ENCODE measurements at regions not wholly inside any gene's neighbourhood (a gene's known extent, or its start where the extent isn't known, plus 50 kb on each side); places are given as distances from the start of the nearest gene placed in this dataset.

- Mint-ChIP-seq H3K4me3 (no peak overlapping the region), H3K9me3 (no peaks in the 10 kb centered on the region), H3K27ac (no peak overlapping the region), H3K27me3 (ENCODE audit: low read depth) (peaks cover 4% of the 10 kb centered on the region), H3K36me3 (ENCODE audit: low read depth) (no peaks in the 10 kb centered on the region), H3K4me1 (ENCODE audit: low read depth) (peaks cover 2% of the 10 kb centered on the region)
- intact Hi-C loops (cut with micrococcal nuclease) = no loop called here
- CTCF ChIA-PET = no interaction called here
- no peak for DNase-seq
These were observed 229.2 kb downstream of the SPTSSA start for GRCh38 chr14:34232790-34233189.

DNA sequence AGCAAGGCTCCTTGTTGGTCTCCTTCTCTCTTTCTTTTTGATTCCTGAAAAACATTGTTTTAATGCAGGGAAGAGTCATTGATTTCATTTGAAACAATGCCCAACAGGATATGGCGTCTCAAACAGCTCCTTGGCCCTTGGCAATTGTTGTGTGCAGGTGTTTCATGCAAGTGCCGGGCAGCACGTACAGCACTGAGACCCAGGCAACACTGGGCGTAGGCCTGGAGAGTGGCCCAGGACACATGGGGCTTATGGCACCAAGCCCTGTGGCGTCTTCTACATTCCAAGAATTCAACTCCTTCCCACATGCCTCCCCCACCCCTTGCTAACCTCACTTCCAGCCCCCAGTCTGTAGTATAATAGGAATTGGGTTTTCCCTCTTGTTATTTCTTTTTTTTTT is 230.4 kb downstream of the SPTSSA start:
- H3K36me3 Mint-ChIP-seq (ENCODE audit: low read depth) = no peaks in the 10 kb centered on the region
- peaks cover 3% of the 10 kb centered on the region for H3K4me1 Mint-ChIP-seq (ENCODE audit: low read depth)
- no peak overlapping the region for H3K4me3 Mint-ChIP-seq
- no peaks in the 10 kb centered on the region for H3K9me3 Mint-ChIP-seq
- CTCF ChIA-PET = interaction anchor here (0.6 kb wide), 1 partner anchor 10 kb away, joined by 3 read pairs; no protein-coding TSS in a partner anchor
- DNase-seq = no peak
- H3K27me3 Mint-ChIP-seq (ENCODE audit: low read depth) = peaks cover 4% of the 10 kb centered on the region
- H3K27ac Mint-ChIP-seq = no peak overlapping the region
- intact Hi-C loops (cut with micrococcal nuclease) = no loop called here

DNA sequence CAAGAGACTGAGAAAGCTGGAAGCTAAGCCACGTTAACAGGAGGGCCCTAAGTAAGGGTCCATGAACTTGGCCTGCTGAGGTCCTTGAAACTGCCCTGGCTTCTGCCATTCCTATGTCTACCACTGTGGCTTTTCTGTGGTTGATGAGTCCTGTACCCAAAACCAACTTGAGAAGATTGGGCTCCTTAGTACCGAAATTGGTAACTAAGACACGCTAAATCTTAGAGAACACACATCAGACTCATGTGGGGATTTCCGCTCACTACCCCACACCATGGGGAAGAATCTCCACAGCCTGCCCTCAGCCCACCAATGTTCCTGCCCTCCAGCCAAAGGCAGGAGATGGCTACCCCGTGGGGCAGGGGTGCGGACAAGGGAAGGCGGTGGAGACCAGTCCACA is 232.9 kb downstream of the SPTSSA start:
- Mint-ChIP-seq H3K4me1 (ENCODE audit: low read depth) (peaks cover 3% of the 10 kb centered on the region), H3K27ac (no peak overlapping the region), H3K9me3 (no peaks in the 10 kb centered on the region), H3K4me3 (no peak overlapping the region), H3K27me3 (ENCODE audit: low read depth) (peaks cover 4% of the 10 kb centered on the region), H3K36me3 (ENCODE audit: low read depth) (no peaks in the 10 kb centered on the region)
- CTCF ChIA-PET = interaction anchor here (0.6 to 2.2 kb wide), 8 partner anchors 11 to 389 kb away, joined by 3 to 11 read pairs (median 4); no protein-coding TSS in a partner anchor
- intact Hi-C loops (cut with micrococcal nuclease) = loop anchor here (2.0 to 10.0 kb wide), 5 partner anchors 73 to 1652 kb away; partner anchors contain the start of gene EGLN3
- no peak for DNase-seq

- CTCF ChIA-PET = interaction anchor here (0.6 to 2.2 kb wide), 17 partner anchors 11 to 482 kb away, joined by 3 to 11 read pairs (median 3); no protein-coding TSS in a partner anchor
- intact Hi-C loops (cut with micrococcal nuclease) = loop anchor here (1.0 to 10.0 kb wide), 6 partner anchors 74 to 1652 kb away; partner anchors contain the start of gene EGLN3
- no peak for DNase-seq
- Mint-ChIP-seq H3K36me3 (ENCODE audit: low read depth) (no peaks in the 10 kb centered on the region), H3K27me3 (ENCODE audit: low read depth) (peaks cover 4% of the 10 kb centered on the region), H3K9me3 (no peaks in the 10 kb centered on the region), H3K27ac (no peak overlapping the region), H3K4me1 (ENCODE audit: low read depth) (peaks cover 3% of the 10 kb centered on the region), H3K4me3 (no peak overlapping the region)
These were observed 233.4 kb downstream of the SPTSSA start for GRCh38 chr14:34228650-34228976.

- Mint-ChIP-seq H3K27ac (no peak overlapping the region), H3K4me3 (no peak overlapping the region), H3K4me1 (ENCODE audit: low read depth) (peaks cover 3% of the 10 kb centered on the region), H3K9me3 (no peaks in the 10 kb centered on the region), H3K36me3 (ENCODE audit: low read depth) (no peaks in the 10 kb centered on the region), H3K27me3 (ENCODE audit: low read depth) (peaks cover 4% of the 10 kb centered on the region)
- intact Hi-C loops (cut with micrococcal nuclease) = loop anchor here (1.0 to 10.0 kb wide), 6 partner anchors 74 to 1651 kb away; partner anchors contain the start of gene EGLN3
- CTCF ChIA-PET = interaction anchor here (0.6 to 2.2 kb wide), 17 partner anchors 12 to 483 kb away, joined by 3 to 11 read pairs (median 3); no protein-coding TSS in a partner anchor
- DNase-seq = peak; percentile 71
These were observed 234.0 kb downstream of the SPTSSA start for GRCh38 chr14:34227834-34228649.

DNA sequence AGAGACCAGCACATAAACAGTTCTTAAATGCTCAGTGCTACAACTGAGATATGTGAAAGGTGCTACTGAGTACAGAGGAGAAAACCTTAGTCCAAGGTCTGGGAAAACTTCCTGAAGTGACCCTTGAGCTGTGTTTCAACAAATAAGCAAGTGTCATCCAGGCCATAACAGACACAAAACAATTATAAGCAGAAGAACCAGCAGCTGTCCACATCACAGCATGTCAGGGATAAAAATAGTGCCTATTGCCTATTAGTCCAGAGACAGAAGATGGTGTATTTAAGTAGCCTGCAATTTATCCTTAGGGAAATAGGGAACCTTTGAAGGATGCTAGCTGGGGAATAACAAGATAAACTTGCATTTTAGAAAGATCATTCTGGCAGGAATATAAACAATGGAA is 237.8 kb downstream of the SPTSSA start:
- H3K27me3 Mint-ChIP-seq (ENCODE audit: low read depth) = peaks cover 4% of the 10 kb centered on the region
- intact Hi-C loops (cut with micrococcal nuclease) = loop anchor here (10.0 kb wide), 2 partner anchors 269 to 1509 kb away; partner anchors contain the start of gene EGLN3
- CTCF ChIA-PET = interaction anchor here (0.5 to 1.3 kb wide), 4 partner anchors 8 to 431 kb away, joined by 3 to 5 read pairs (median 3); no protein-coding TSS in a partner anchor

GRCh38 chr14:34223373-34224148 is 238.5 kb downstream of the SPTSSA start:
- intact Hi-C loops (cut with micrococcal nuclease) = loop anchor here (10.0 kb wide), 2 partner anchors 269 to 1509 kb away; partner anchors contain the start of gene EGLN3
- H3K27ac Mint-ChIP-seq = no peak overlapping the region
- H3K27me3 Mint-ChIP-seq (ENCODE audit: low read depth) = peaks cover 4% of the 10 kb centered on the region
- no peak for DNase-seq
- no peaks in the 10 kb centered on the region for H3K9me3 Mint-ChIP-seq
- peaks cover 7% of the 10 kb centered on the region for H3K4me1 Mint-ChIP-seq (ENCODE audit: low read depth)
- H3K36me3 Mint-ChIP-seq (ENCODE audit: low read depth) = no peaks in the 10 kb centered on the region
- CTCF ChIA-PET = interaction anchor here (0.5 to 1.3 kb wide), 5 partner anchors 7 to 431 kb away, joined by 3 to 5 read pairs (median 3); no protein-coding TSS in a partner anchor
- no peak overlapping the region for H3K4me3 Mint-ChIP-seq

More for the DNA sequence above, 237.8 kb downstream of the SPTSSA start:
- no peak for DNase-seq
- Mint-ChIP-seq H3K4me1 (ENCODE audit: low read depth) (peaks cover 7% of the 10 kb centered on the region), H3K36me3 (ENCODE audit: low read depth) (no peaks in the 10 kb centered on the region), H3K4me3 (no peak overlapping the region), H3K27ac (no peak overlapping the region), H3K9me3 (no peaks in the 10 kb centered on the region)

DNA sequence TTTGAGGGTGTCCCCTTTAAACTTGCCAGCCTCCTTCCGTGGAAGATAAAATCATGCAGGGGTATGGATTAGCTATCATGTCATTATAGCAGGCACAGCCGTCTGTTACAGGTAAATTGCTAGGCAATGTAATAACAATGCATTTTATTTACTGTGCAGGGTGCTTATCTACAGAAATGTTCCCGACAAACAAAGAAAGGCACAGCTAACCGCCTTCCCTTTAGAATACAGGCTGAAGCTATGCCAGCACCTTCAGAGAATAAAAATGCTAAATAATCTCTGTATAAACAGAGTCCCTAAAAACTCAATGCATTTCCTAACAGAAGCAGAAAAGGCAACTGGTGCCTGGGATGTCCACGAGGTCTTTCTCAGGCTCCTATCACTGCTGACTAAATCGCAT is 239.2 kb downstream of the SPTSSA start:
- intact Hi-C loops (cut with micrococcal nuclease) = loop anchor here (10.0 kb wide), 2 partner anchors 268 to 1508 kb away; partner anchors contain the start of gene EGLN3
- CTCF ChIA-PET = interaction anchor here (1.7 kb wide), 1 partner anchor 100 kb away, joined by 4 read pairs; no protein-coding TSS in a partner anchor
- Mint-ChIP-seq H3K4me3 (no peak overlapping the region), H3K27ac (no peak overlapping the region), H3K27me3 (ENCODE audit: low read depth) (peaks cover 2% of the 10 kb centered on the region), H3K9me3 (no peaks in the 10 kb centered on the region), H3K36me3 (ENCODE audit: low read depth) (no peaks in the 10 kb centered on the region), H3K4me1 (ENCODE audit: low read depth) (peaks cover 6% of the 10 kb centered on the region)
- no peak for DNase-seq

- H3K27me3 Mint-ChIP-seq (ENCODE audit: low read depth) = no peaks in the 10 kb centered on the region
- H3K4me3 Mint-ChIP-seq = no peak overlapping the region
- H3K4me1 Mint-ChIP-seq (ENCODE audit: low read depth) = peaks cover 4% of the 10 kb centered on the region
- no peaks in the 10 kb centered on the region for H3K36me3 Mint-ChIP-seq (ENCODE audit: low read depth)
- no peak overlapping the region for H3K27ac Mint-ChIP-seq
- DNase-seq = no peak
- intact Hi-C loops (cut with micrococcal nuclease) = loop anchor here (10.0 kb wide), 2 partner anchors 267 to 1507 kb away; partner anchors contain the start of gene EGLN3
- CTCF ChIA-PET = interaction anchor here (0.6 to 1.8 kb wide), 5 partner anchors 10 to 382 kb away, joined by 3 to 7 read pairs (median 4); no protein-coding TSS in a partner anchor
- H3K9me3 Mint-ChIP-seq = no peaks in the 10 kb centered on the region
These were observed 239.9 kb downstream of the SPTSSA start for GRCh38 chr14:34222122-34222521.

- Mint-ChIP-seq H3K27me3 (ENCODE audit: low read depth) (no peaks in the 10 kb centered on the region), H3K27ac (no peak overlapping the region), H3K36me3 (ENCODE audit: low read depth) (no peaks in the 10 kb centered on the region), H3K9me3 (no peaks in the 10 kb centered on the region), H3K4me3 (no peak overlapping the region), H3K4me1 (ENCODE audit: low read depth) (peaks cover 4% of the 10 kb centered on the region)
- intact Hi-C loops (cut with micrococcal nuclease) = loop anchor here (10.0 kb wide), 2 partner anchors 266 to 1506 kb away; partner anchors contain the start of gene EGLN3
- CTCF ChIA-PET = interaction anchor here (0.6 to 1.8 kb wide), 3 partner anchors 14 to 380 kb away, joined by 3 to 7 read pairs (median 4); no protein-coding TSS in a partner anchor
- no peak for DNase-seq
These were observed 241.1 kb downstream of the SPTSSA start for GRCh38 chr14:34220921-34221320.

- CTCF ChIA-PET = no interaction called here
- Mint-ChIP-seq H3K4me3 (no peak overlapping the region), H3K27me3 (ENCODE audit: low read depth) (no peaks in the 10 kb centered on the region), H3K27ac (no peak overlapping the region), H3K4me1 (ENCODE audit: low read depth) (peaks cover 4% of the 10 kb centered on the region), H3K36me3 (ENCODE audit: low read depth) (no peaks in the 10 kb centered on the region), H3K9me3 (no peaks in the 10 kb centered on the region)
- DNase-seq = no peak
- intact Hi-C loops (cut with micrococcal nuclease) = loop anchor here (10.0 kb wide), 2 partner anchors 266 to 1506 kb away; partner anchors contain the start of gene EGLN3
These were observed 241.7 kb downstream of the SPTSSA start for GRCh38 chr14:34220378-34220706.
